Activated B cell treated with CpG ODN at 0.5 μM for 24 hours (primary cell): ENCODE measurements at regions not wholly inside any gene's neighbourhood (a gene's known extent, or its start where the extent isn't known, plus 50 kb on each side); places are given as distances from the start of the nearest gene placed in this dataset.

Experiments used
- ATAC-seq: fragments of 200-7000 bp; cut with Tn5 transposase; one replicate; pipeline ENCODE4 v1.10.0; 2021; ENCODE audit warnings: low read depth, mild to moderate bottlenecking, moderate library complexity
- CTCF ChIA-PET: fragments of 350-600 bp; sonication (Branson Sonifier 250); formaldehyde crosslinking; loops from one replicate; lab custom pipeline; 2021; ENCODE audit warnings: antibody characterized with exemption; lab: Charles Lee
- POLR2A ChIA-PET: fragments of 350-600 bp; sonication (Branson Sonifier 250); formaldehyde crosslinking; loops from one replicate; lab custom pipeline; 2021; ENCODE audit warnings: antibody characterized with exemption; lab: Charles Lee
- DNase-seq: peaks from one replicate; pipeline ENCODE4 v3.0.0; 2022
- H3K27ac Mint-ChIP-seq: one replicate; pipeline ENCODE4 v1.8.0; 2020; ENCODE audit warnings: mixed read lengths
- H3K27me3 Mint-ChIP-seq: one replicate; pipeline ENCODE4 v1.8.0; 2021; ENCODE audit warnings: mixed read lengths
- H3K36me3 Mint-ChIP-seq: one replicate; pipeline ENCODE4 v1.8.0; 2021; ENCODE audit warnings: low read depth, mixed read lengths
- H3K4me1 Mint-ChIP-seq: one replicate; pipeline ENCODE4 v1.8.0; 2021; ENCODE audit warnings: mixed read lengths
- H3K4me3 Mint-ChIP-seq: one replicate; pipeline ENCODE4 v1.8.0; 2020; ENCODE audit warnings: mild to moderate bottlenecking, mixed read lengths
- H3K9me3 Mint-ChIP-seq: one replicate; pipeline ENCODE4 v1.8.0; 2020; ENCODE audit warnings: mixed read lengths
- intact Hi-C: fragments of 100-400 bp; cut with micrococcal nuclease; formaldehyde crosslinking; loops from one replicate; pipeline ENCODE4 v1.15.1; 2024
- TF ChIP-seq, protein P1 (sequence below): fragments of 200-600 bp; IDR thresholded peaks from one replicate; pipeline ENCODE4 v1.8.0; 2022; ENCODE audit warnings: antibody characterized with exemption, mild to moderate bottlenecking

- POLR2A ChIA-PET: no interaction called here
- H3K9me3 Mint-ChIP-seq: no peaks in the 10 kb centered on the region
Observed at GRCh38 chr10:131724891-131725580, 175.8 kb upstream of the PPP2R2D start.

GRCh38 chr10:131725581-131726069, 175.2 kb upstream of the PPP2R2D start:
- ATAC-seq: no peak

More at GRCh38 chr10:131724891-131725580, 175.8 kb upstream of the PPP2R2D start:
- H3K27me3 Mint-ChIP-seq: peaks cover 9% of the 10 kb centered on the region
- H3K27ac Mint-ChIP-seq: no peak overlapping the region
- intact Hi-C loops: no loop called here
- no peaks in the 10 kb centered on the region for H3K36me3 Mint-ChIP-seq
- no peak for ATAC-seq
- DNase-seq: no peak
- CTCF ChIA-PET: no interaction called here
- TF ChIP-seq, protein P1, sequence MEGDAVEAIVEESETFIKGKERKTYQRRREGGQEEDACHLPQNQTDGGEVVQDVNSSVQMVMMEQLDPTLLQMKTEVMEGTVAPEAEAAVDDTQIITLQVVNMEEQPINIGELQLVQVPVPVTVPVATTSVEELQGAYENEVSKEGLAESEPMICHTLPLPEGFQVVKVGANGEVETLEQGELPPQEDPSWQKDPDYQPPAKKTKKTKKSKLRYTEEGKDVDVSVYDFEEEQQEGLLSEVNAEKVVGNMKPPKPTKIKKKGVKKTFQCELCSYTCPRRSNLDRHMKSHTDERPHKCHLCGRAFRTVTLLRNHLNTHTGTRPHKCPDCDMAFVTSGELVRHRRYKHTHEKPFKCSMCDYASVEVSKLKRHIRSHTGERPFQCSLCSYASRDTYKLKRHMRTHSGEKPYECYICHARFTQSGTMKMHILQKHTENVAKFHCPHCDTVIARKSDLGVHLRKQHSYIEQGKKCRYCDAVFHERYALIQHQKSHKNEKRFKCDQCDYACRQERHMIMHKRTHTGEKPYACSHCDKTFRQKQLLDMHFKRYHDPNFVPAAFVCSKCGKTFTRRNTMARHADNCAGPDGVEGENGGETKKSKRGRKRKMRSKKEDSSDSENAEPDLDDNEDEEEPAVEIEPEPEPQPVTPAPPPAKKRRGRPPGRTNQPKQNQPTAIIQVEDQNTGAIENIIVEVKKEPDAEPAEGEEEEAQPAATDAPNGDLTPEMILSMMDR: no peak
- H3K4me1 Mint-ChIP-seq: peaks cover 2% of the 10 kb centered on the region
- no peak overlapping the region for H3K4me3 Mint-ChIP-seq

GRCh38 chr10:131726076-131726880, 174.5 kb upstream of the PPP2R2D start:
- Mint-ChIP-seq H3K4me3 (peak overlapping the region; percentile 15), H3K9me3 (no peaks in the 10 kb centered on the region), H3K36me3 (no peaks in the 10 kb centered on the region), H3K27ac (no peak overlapping the region), H3K4me1 (peaks cover 2% of the 10 kb centered on the region), H3K27me3 (peaks cover 9% of the 10 kb centered on the region)
- DNase-seq: no peak
- TF ChIP-seq, protein P1: no peak
- ChIA-PET POLR2A (no interaction called here), CTCF (no interaction called here)
- no peak for ATAC-seq
- intact Hi-C loops: no loop called here

More at GRCh38 chr10:131725581-131726069, 175.2 kb upstream of the PPP2R2D start:
- H3K27me3 Mint-ChIP-seq: peaks cover 9% of the 10 kb centered on the region
- no peaks in the 10 kb centered on the region for H3K9me3 Mint-ChIP-seq
- no peak overlapping the region for H3K4me3 Mint-ChIP-seq
- no peak overlapping the region for H3K27ac Mint-ChIP-seq
- H3K36me3 Mint-ChIP-seq: no peaks in the 10 kb centered on the region
- H3K4me1 Mint-ChIP-seq: peaks cover 2% of the 10 kb centered on the region
- TF ChIP-seq, protein P1: no peak
- CTCF ChIA-PET: no interaction called here
- intact Hi-C loops: no loop called here
- POLR2A ChIA-PET: no interaction called here
- DNase-seq: no peak

DNA sequence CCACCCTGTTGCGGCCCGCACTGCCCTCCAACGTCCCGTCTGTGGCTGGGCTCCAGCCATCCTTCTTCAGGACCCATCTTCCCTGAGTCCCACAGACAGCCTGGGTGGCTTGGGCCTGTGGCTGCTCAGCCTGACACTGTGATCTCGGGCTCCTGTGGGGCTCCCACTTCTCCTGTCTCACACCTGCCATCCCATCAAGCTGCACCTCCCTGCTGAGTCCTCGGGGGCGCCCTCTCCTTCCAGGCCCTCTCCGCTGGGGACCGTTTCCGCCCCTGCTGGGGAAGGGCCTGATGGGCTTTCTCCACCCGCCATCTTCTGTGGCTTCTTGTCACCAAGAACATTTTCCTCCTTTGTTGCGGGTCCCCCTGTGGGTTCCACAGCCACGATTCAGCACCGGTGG, 173.8 kb upstream of the PPP2R2D start:
- ChIA-PET CTCF (no interaction called here), POLR2A (no interaction called here)
- no peak for ATAC-seq
- TF ChIP-seq, protein P1: no peak
- no peaks in the 10 kb centered on the region for H3K36me3 Mint-ChIP-seq
- no peak for DNase-seq
- peaks cover 9% of the 10 kb centered on the region for H3K27me3 Mint-ChIP-seq
- H3K4me1 Mint-ChIP-seq: peaks cover 2% of the 10 kb centered on the region
- H3K9me3 Mint-ChIP-seq: no peaks in the 10 kb centered on the region
- intact Hi-C loops: no loop called here
- H3K27ac Mint-ChIP-seq: no peak overlapping the region
- no peak overlapping the region for H3K4me3 Mint-ChIP-seq

GRCh38 chr10:131727560-131727959, 173.2 kb upstream of the PPP2R2D start:
- intact Hi-C loops: no loop called here
- Mint-ChIP-seq H3K36me3 (no peaks in the 10 kb centered on the region), H3K27ac (no peak overlapping the region), H3K9me3 (peaks cover 4% of the 10 kb centered on the region), H3K4me1 (peaks cover 2% of the 10 kb centered on the region), H3K4me3 (no peak overlapping the region), H3K27me3 (peaks cover 9% of the 10 kb centered on the region)
- ChIA-PET CTCF (no interaction called here), POLR2A (no interaction called here)
- DNase-seq: no peak
- TF ChIP-seq, protein P1: no peak
- ATAC-seq: no peak
